GM21737 (cell line): ENCODE measurements at regions not wholly inside any gene's neighbourhood (a gene's known extent, or its start where the extent isn't known, plus 50 kb on each side); places are given as distances from the start of the nearest gene placed in this dataset.

ENCODE experiments used
- ATAC-seq: cut with Tn5 transposase; IDR thresholded peaks from one replicate; pipeline ENCODE4 v1.9.1; 2021; ENCODE audit warnings: mild to moderate bottlenecking, moderate library complexity; ENCODE audit not compliant: unreplicated experiment

DNA sequence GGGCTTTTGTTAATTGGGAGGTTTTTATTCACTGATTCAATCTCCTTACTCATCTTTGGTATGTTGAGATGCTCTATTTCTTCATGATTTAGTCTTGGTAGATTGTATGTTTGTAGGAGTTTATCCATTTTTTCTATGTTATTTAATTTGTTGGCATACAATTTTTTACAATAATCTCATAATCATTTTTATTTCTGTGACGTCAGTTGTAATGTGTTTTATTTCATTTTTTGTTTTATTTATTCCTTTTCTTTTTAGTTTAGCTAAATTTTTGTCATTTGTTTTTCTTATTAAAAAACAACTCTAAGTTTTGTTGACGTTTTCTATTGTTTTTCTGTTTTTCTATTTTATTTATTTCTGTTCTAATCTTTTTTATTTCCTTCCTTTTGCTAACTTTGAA is 389.8 kb downstream of the HS3ST3B1 start:
- no peak for ATAC-seq

- no peak for ATAC-seq
Measured at GRCh38 chr17:14688134-14688533, 387.3 kb downstream of the HS3ST3B1 start.

DNA sequence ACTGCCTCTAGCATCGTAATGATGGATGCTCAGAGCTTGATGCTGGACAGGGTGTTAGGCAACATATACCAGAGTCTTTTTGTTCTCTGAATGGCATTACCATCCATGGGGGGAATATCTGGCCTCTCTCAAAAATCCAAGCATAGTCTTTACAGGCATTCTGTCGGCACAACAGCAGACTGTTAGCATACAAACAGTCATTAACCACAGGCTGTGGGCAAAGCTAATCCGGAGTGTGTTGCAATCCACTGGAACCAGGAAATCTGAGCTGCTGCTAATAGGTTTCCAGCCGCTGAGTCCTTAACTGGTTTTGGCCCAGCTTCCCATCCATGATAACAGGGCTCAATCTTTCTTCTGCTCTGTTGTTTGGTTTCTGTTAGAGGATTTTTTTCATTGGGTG is 371.9 kb downstream of the HS3ST3B1 start:
- no peak for ATAC-seq

- no peak for ATAC-seq
Measured at GRCh38 chr17:14670861-14671260, 370.0 kb downstream of the HS3ST3B1 start.

- ATAC-seq = no peak
Measured at GRCh38 chr17:14664511-14664910, 363.6 kb downstream of the HS3ST3B1 start.

- ATAC-seq = no peak
Measured at GRCh38 chr17:14641117-14641516, 340.2 kb downstream of the HS3ST3B1 start.

DNA sequence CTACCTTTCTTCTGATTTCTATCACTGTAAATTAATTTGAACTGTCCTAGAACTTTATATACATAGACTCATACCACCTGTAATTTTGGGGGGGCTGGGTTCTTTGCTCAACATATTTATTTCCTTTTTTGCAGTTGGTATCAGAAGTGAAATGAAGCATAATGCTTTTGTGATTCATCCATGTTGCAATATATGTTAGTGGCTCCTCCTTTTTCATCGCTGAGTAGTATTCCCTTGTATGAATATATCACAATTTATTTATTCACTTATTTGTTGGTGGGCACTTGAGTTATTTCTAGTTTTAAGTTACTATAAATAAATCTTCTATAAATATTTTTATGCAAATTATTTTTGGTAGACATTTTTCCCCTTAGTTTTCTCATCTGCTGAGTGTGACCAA is 336.4 kb downstream of the HS3ST3B1 start:
- ATAC-seq = no peak

DNA sequence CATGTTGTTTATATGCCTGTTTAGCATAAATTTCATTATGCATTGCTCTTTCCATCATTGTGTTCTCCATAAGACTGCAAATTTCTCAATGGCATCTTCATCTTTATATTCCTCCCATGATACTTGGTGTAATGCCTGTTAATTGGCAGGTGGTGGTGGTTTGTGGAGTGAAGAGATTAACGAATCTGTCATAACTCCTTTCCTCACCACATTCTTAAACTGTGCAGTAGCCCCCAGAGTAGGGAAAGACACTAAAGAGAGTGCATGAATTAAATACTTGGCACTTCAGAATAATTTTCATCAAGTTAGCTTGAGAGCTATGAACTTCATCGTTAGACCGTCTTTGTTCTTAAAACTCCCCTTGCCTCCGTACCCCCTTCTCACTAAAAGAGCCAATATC is 329.7 kb downstream of the HS3ST3B1 start:
- no peak for ATAC-seq

DNA sequence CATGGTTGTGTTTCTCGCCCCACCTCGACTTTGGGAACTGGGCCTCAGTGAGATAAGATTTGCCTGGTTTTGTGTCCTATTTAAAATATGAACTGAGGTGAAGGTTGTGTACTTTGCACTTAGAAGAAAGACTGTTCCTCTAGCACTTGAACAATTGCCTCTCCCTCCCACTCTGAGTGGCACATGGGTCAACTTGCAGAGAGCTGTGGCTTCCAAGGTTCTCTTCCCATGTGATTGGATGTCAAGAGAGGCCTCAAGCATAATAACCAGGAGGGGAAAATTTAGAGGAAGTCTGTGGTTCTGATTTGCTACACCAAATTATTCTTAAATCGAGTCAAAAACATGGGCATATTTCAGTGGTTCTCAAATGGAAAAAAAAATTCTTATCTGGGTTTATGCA is 329.2 kb downstream of the HS3ST3B1 start:
- ATAC-seq = no peak

GRCh38 chr17:14622615-14623101 is 321.8 kb downstream of the HS3ST3B1 start:
- ATAC-seq = no peak

DNA sequence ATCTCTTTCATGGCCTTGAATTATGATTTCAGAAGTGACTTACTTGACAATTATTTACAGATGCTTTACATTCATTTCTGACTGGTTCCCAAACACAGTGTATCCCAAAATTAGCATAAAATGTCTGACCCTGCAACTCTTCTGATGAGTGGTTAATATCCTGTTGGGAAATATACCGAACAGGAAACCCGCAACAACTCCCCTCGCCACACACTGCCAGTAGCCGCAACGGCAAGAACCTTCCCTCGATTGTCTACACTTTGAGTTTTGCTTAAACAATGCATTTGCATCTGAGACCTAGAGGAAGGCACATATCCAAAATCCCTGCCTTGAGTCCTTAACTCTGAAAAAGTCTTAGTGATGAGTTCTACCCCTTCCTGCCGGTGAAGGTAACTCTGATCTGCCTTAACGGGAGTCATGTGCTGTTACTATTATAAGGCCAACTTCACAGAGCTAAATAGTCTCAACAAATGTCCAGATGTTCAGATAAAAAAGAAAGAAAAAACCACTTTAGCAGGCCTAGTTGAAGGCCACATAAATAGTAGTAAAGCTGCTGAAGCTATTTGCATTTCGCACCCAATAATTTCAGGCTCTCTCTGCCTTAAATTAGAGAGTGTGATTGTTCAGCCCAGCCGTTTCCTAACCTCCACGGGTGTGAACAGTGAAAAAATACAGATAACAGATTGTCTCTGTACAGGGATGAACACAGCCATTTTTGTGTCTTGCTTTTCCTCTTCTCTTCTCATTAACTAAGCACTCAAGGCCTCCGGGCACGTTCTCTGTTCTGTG is 321.1 kb downstream of the HS3ST3B1 start:
- ATAC-seq = no peak

DNA sequence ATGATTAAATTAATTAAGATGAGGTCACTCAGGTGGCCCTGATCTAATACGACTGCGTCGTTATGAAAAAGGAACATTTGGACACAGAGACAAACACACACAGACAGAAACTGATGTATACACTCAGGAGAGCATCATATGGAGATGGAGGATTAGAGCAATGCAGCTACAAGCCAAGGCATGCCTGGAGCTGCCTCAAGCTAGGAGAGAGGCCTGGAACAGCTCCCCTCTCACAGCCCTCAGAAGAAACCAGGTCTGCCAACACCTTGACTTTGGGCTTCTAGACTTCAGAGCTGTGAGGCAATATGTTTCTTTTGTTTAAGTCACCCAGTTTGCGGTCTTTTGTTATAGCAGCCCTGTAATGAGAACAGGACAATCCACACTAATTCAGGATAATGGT is 318.9 kb downstream of the HS3ST3B1 start:
- ATAC-seq = no peak

GRCh38 chr17:14616528-14616927 is 315.6 kb downstream of the HS3ST3B1 start:
- ATAC-seq = no peak

DNA sequence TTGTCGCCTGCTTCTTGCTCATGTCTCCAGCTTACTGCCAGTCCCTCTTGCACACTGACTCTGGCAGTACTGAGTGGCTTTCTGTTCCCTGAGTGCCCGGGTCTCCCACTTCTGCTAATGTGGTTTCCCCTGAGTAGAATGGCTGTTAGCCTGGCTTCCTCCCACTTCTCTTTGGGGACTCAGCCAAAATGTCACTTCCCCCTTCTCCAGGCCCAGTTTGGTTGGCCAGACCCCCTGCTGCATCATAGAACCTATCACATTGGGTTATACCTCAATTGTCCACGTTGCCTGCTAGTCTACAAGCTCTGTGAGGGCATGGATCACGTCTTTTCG is 304.4 kb downstream of the HS3ST3B1 start:
- ATAC-seq = no peak

- ATAC-seq = no peak
Measured at GRCh38 chr17:14604591-14605266, 303.8 kb downstream of the HS3ST3B1 start.

DNA sequence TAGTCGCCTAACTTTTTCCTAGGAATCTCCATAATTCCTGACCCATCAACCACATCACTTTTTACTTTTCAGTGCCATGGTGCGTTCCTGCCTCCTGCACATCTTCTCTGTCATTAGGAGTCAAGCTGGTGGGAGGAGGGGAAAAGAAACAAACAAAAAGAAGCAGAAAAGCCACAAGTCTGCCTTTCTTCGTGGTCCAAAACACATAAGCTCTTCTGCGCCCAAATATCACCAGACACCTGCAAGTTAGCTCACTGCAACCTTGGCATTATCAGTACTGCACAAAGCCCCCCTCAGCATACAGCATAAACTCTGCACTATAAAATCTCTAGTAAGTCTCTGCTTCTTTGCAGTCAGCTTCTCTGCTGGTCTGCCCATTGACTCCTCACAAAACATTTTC is 295.3 kb downstream of the HS3ST3B1 start:
- ATAC-seq = no peak

DNA sequence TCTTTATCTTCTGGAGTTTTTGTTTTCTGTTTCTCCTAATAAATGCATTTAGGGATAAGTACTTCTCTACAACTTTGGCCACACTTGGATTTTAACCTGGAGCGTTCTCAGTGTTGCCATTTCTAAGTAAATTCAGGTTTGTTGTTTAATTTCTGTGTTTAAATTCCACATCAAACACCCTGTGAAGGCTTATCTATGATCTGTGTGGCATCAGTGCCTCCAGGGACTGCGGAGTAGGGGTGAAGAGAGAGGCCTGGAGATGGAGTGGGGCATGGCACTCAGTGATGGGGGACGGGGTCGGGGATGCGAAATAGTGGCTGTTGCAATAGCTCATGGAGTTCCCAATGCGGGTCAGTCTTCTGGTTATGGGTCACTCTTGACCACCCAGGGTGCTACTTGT is 294.8 kb downstream of the HS3ST3B1 start:
- ATAC-seq = no peak

GRCh38 chr17:14594690-14595089 is 293.8 kb downstream of the HS3ST3B1 start:
- no peak for ATAC-seq

- no peak for ATAC-seq
Measured at GRCh38 chr17:14593956-14594355, 293.1 kb downstream of the HS3ST3B1 start.

- no peak for ATAC-seq
Measured at GRCh38 chr17:14590459-14591250, 289.8 kb downstream of the HS3ST3B1 start.

- no peak for ATAC-seq
Measured at GRCh38 chr17:14585099-14585498, 284.2 kb downstream of the HS3ST3B1 start.

- no peak for ATAC-seq
Measured at GRCh38 chr17:14582996-14583395, 282.1 kb downstream of the HS3ST3B1 start.
